HG03025 (cell line): ENCODE measurements at regions not wholly inside any gene's neighbourhood (a gene's known extent, or its start where the extent isn't known, plus 50 kb on each side); places are given as distances from the start of the nearest gene placed in this dataset.
A peak's percentile ranks its signal among the peaks of the same experiment; 100 is the strongest.

Experiments used
- ATAC-seq: cut with Tn5 transposase; IDR thresholded peaks from one replicate; pipeline ENCODE4 v1.9.1; 2021; ENCODE audit warnings: mild to moderate bottlenecking, moderate library complexity; ENCODE audit not compliant: unreplicated experiment, low FRiP score

GRCh38 chr4:149927514-149927913 lies 111.9 kb upstream of the IQCM start:
- no peak for ATAC-seq

GRCh38 chr4:149928507-149928906 lies 112.9 kb upstream of the IQCM start:
- no peak for ATAC-seq

GRCh38 chr4:149931431-149931830 lies 115.8 kb upstream of the IQCM start:
- ATAC-seq, result no peak

- ATAC-seq, result no peak
These were observed 116.5 kb upstream of the IQCM start for GRCh38 chr4:149932188-149932587.

GRCh38 chr4:149933120-149933519 lies 117.5 kb upstream of the IQCM start:
- no peak for ATAC-seq

- ATAC-seq, result no peak
These were observed 118.2 kb upstream of the IQCM start for GRCh38 chr4:149933883-149934282.

GRCh38 chr4:149949381-149949780 lies 128.9 kb upstream of the DCLK2 start:
- ATAC-seq, result no peak

GRCh38 chr4:149951152-149951900 lies 126.9 kb upstream of the DCLK2 start:
- no peak for ATAC-seq

GRCh38 chr4:149952101-149952500 lies 126.1 kb upstream of the DCLK2 start:
- ATAC-seq, result no peak

GRCh38 chr4:149952716-149953115 lies 125.5 kb upstream of the DCLK2 start:
- ATAC-seq, result no peak

- ATAC-seq, result no peak
These were observed 122.4 kb upstream of the DCLK2 start for GRCh38 chr4:149955780-149956390.

GRCh38 chr4:149956678-149957077 lies 121.6 kb upstream of the DCLK2 start:
- no peak for ATAC-seq

GRCh38 chr4:149961876-149962597 lies 116.2 kb upstream of the DCLK2 start:
- ATAC-seq, result no peak

- ATAC-seq, result no peak
These were observed 114.0 kb upstream of the DCLK2 start for GRCh38 chr4:149964001-149964796.

- no peak for ATAC-seq
These were observed 113.0 kb upstream of the DCLK2 start for GRCh38 chr4:149965206-149965605.

GRCh38 chr4:149972407-149972806 lies 105.8 kb upstream of the DCLK2 start:
- ATAC-seq, result no peak

- no peak for ATAC-seq
These were observed 105.1 kb upstream of the DCLK2 start for GRCh38 chr4:149973181-149973580.

GRCh38 chr4:149975172-149975571 lies 103.1 kb upstream of the DCLK2 start:
- ATAC-seq, result no peak

- no peak for ATAC-seq
These were observed 98.0 kb upstream of the DCLK2 start for GRCh38 chr4:149980121-149980682.

GRCh38 chr4:149980941-149981340 lies 97.3 kb upstream of the DCLK2 start:
- peak; percentile 87 for ATAC-seq
